Stimulated activated CD4-positive, alpha-beta T cell treated with anti-CD3 and anti-CD28 coated beads, TNF-alpha, amount 100 ng/mL, for 1 hour (primary cell): ENCODE measurements at regions not wholly inside any gene's neighbourhood (a gene's known extent, or its start where the extent isn't known, plus 50 kb on each side); places are given as distances from the start of the nearest gene placed in this dataset.
A peak's percentile ranks its signal among the peaks of the same experiment; 100 is the strongest.

Experiments
- DNase-seq, 3 donors: peaks; one replicate each; pipeline ENCODE4 v3.0.0-alpha.2; 2020; ENCODE audit warnings: low read depth in 3 of 3, low spot score in 1 of 3

DNA sequence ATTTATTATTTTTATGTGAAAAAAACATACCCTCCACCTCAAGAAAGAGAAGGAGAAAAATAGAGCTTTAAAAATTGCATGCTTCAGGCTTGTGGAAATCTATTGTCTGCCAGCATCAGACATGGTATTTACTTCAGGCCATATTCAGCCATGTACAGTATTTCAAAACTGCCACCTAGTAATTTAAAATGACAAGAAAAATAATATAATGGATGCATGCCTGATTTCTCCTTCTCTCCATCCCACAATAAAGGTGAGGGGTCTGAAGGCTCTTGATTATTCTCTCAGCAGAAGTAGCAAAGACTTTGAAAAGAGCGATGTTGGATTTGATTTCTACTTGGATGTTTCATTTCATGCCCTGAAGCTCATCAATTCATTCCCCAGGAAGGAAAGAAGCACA is 250.7 kb downstream of the TBC1D4 start:
- no peak for DNase-seq

DNA sequence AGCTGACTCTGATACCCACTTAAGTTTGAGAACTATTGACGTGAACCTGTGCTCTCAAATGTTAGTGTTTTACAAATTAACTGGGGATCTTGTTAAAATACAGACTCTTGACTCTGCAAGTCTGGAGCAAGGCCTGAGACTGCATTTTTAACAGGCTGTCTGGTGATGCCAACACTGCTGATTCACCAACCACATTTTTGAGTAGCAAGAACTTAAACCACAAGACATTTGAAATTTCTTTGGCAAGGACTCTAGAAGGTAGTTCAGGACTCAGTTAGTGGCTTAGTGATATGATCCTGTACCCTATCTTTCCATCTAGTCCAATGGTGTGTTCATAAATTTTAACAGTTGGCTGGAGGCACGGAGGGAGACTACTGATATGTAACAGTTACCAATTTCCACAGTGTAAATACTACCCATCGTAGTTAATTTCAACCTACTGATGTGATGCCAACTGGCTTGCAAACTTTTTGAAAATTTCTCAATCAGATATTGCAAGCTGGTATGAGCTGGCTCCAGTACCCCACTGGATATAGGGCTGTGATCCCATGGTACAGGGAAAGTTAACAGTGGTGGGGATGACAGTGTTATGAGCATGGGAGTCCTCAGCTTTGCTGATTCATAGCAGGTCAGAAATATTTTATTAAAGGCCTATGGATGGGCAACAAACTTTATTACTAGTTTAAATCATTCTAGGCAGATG is 255.1 kb downstream of the TBC1D4 start:
- DNase-seq = no peak

DNA sequence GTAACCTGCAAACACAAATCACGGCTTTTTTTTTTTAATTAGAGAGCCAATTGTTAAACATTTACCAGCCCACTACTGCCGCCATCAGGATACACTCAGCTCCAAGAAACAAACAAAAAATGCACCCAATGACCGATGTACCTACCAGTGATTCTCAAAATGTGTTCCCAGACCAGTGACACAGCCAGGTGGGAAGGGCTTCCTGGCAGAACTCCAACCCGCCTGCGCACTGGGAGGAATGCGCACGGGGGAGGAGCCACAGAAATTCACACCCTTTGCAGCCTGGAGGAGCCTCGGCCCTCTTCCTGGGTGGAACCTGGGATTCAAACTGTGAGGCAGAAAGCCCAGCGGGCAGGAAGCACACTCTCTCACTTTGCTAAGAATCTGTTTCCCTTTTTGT is 255.9 kb downstream of the TBC1D4 start:
- no peak for DNase-seq

DNA sequence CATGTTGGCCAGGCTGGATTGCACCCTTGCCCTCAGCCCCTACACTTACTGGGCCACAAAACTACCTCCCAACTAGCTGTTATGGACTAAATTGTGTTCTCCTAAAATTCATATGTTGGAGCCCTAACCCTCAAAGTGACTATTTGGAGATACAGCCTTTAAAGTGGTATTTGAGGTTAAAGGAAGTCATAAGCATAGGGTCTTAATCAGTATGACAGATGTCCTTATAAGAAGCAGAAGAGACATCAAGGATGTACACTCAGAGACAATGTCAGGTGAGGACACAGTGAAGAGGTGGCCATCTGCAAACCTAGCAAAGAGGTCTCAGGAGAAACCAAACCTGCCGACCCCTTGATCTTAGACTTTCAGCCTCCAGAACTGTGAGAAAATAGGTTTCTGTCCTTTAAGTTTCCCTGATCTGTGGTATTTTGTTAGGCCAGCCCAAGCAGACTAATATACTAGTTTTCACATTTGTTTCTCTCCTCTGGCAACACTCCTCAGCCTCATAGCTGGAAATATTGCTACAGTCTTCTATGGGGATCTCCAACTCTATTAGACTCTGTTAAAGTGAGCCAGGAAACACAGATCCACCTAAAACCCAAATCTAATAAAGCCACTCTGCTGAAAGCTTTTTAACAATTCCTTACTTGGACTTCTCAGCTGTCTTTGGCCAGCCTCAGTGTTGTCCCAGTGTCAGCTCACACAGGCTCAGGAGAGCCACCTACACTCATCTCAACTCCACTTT is 256.5 kb downstream of the TBC1D4 start:
- no peak for DNase-seq

DNA sequence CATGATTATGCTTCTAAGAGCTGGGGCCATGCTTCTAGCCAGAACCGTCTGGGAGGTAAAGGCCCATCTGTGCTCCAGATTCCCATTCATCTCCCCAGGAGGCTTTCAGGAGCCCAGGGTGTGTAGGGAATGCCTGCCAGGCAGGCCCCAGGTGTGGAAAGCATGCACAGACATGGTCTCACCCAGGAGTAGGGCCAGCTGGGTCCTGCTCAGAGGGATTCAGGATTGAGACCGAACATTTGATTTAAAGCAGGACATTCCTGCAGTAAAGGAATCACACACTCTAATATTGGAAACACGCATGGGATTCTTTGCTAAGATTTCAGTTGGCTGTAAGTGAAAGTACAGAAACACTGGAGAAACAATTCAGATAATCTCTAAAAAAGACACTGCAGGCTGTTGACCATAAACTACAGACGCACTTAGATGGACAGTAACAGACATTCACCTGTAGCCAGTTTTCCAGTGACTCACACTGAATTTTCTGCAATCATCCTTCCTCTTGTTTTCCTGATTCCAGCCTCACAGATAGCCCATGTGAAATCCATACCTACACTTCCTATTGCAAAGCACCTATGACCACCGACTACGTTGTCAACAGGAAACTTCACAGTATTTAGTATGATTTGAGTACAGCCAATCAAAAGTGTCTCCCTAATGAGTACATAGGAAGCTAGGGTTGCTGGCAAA is 257.8 kb downstream of the TBC1D4 start:
- no peak for DNase-seq

DNA sequence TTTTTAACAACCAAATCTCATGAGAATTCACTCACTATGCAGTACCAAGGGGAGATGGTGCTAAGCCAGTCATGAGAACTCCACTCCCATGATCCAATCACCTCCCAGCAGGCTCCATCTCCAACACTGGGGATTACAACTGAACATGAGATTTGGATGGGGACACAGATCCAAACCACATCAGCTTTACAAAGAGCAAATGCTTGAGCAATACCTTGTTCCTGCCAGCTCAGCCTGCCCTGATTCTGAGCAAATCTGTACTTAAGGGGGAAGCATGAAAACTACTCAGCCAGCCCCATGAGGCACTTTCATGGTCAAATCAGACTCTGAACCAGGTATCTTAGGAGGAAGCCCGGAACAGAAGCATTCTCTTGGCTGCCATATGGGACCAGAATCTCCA is 259.9 kb downstream of the TBC1D4 start:
- no peak for DNase-seq

DNA sequence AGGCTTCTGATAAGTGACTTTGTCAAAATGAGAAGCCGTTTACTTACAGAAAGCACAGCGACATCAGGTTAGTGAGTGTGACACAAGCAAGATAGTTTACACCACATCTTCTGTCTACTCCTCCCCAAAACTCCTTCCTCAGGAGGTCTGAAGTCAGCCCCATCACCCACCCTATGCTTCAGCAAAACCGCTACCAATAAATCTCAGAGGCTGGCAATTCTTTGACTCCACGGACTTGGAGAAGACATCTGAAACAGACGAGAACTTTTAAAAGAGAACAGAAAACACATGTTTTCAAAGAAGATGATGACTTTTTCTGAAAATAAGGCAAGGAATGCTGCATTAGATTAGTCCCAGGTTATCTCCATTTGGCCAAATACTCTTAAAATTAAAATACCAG is 261.1 kb downstream of the TBC1D4 start:
- DNase-seq = no peak

DNA sequence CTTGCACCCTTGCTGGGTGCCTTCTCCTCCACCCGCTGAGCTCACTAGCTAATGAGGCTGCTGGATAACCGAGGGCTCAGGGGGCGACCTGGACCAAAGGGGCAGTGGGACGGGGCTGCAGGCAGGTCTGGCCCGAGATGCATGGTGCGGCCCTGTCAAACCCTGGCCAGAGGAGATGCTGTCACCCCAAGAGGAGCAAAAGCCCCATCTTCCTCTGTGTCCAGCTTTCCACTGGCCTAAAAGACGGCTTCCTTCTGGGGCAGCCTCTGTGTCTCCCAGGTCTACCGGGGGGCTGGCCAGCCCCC is 261.8 kb downstream of the TBC1D4 start:
- DNase-seq = no peak

DNA sequence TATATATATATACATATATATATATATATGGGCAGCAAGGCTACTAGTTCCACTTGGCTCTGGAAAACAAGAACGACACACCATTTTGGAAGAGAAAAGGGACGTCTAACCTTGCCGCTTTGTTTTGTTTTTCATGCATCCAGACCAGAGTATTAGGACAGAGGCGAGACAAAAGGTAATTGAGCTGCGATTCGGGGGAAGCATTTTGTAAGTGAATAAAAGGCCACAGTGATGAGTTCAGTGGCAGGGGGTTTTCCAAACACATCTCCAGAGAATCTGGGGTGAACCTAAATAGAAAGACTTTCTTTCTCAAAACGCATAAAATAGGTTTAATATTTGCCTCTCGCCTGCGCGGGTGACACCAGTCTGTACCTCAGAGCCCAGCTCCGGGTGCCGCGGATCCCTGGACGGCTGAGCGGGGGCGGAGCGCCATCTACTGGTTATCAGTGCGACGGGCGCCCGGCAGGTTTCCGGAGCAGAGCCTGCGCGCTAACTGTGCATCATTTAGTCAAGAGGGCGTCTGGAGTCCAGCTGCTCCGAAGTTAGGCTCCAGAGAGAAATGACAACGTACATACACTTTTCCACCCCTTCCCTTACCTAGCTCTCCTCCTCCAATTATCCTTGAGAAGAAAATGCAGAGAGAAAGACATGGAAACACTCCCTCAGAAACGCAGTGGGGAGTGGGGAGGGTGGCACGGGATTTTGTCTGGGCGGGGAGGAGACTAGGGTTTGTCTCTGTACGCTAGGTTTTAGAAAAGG is 262.3 kb downstream of the TBC1D4 start:
- peak; percentile 51 to 86 (median 74) for DNase-seq

DNA sequence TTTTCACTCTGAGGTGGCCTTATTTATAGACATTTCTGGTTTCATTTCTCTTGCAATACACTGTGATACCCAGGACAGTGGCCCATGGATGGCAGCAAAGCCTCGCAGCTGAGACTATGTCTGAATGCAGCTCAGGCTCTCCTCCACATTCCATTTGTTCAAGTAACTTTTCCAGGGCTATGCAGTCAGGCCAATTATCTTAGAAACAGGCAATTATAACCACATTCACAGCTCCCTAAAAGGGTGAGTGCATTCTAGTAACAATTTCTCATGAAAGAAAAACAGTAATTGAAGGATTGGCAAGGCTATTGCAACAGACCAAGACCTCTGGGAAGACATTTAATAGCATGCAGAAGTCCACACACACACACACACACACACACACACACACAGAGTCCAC is 264.0 kb downstream of the TBC1D4 start:
- DNase-seq = no peak

DNA sequence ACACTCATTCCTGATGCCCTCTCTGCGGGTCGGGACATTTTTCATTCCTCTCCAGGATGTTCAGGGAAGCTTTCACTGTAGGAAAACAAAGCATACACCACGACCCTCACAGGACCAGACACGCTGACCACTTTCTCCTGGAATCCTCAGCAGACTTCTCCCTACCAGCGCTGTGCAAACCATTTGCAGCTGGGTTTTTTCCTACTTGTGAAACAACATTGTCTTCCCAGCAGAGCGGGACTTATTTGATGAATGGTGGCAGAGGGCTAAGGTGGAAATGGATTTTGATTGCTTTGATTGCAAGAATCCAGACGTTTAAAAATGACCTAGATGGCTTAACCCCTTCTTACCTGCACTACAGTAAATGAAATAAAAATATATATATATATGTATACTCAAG is 265.9 kb downstream of the TBC1D4 start:
- DNase-seq = no peak

DNA sequence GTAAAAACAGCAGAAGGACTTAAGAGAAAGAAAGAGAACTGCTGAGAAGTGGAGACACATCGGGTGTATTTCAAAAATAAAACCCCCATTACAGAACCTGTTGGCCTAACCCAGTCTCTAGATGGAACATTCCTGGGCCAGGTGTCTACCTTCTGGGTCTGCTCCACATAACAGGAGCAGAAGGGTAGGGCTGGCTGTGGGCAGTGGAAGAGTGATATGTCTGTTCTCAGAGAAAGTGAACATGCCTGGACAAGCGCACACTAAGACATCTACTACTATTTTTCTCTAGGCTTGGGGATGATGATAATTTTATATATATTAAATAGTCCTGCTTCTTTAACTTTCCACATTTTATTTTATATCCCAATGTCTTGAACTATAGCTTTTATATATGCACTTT is 267.1 kb downstream of the TBC1D4 start:
- DNase-seq = no peak

DNA sequence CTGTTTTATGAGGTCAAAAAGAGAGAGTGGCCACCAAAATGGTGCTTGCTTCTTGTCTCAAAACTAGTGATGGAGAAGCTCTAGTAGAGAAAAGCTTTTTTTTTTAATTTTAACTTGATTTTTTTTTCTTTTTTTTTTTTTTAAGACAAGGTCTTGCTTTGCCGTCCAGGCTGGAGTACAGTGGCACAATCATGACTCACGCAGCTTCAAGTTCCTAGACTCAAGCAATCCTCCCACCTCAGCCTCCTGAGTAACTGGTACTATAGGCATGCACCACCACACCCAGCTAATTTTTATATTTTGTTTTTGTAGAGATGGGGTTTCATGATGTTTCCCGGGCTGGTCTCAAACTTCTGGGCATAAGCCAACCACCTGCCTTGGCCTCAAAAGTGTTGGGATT is 279.0 kb downstream of the TBC1D4 start:
- no peak for DNase-seq

DNA sequence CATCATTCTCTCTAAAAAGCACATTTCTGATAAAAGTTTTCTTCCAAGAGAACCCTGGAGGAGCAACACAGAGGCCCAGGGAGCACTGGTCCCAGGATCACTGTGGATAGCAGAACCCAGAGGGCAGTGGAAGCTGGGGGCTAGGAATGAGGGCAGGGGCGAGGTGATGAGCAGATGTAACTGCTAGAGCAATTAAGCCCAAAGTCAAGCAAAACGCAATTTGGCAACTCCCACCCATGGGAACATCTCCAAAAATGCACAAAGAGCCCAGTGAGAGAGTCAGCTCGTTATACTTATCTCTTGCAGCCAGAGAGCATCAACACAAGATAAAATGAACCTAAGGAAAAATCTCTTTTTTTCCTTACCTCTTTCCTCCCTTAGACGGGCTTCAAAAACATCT is 284.2 kb downstream of the TBC1D4 start:
- no peak for DNase-seq

DNA sequence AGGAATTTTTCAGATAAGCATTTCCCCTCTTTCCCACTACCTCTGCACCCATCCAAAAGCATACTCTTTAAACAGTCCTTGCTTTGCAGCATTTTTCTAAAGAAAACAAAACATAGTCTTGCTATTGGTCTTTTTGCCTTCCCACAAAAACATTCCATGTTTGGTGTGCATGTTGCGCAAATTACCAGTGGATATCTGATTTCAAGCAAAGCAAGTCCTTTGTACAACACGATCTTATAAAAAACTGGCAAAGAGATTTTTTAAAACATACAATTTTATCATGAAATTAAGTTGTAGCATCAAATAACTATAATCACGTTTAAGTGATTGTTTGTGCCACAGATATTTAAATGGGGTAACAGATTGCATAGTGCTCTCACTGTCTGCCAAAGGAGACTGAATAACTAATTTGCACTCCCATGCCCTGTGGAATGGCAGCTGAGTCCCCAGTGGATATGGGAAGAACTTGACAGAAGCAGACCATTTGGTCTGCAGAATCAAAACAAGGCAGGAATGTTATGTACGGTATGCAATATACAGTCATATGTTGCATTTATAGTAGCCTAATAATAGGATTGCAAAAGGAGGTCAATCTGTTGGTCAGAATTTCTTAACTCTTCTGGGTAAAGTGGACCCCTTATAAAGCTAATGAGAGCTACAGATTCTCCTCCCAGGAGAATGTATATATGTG is 285.7 kb downstream of the TBC1D4 start:
- no peak for DNase-seq

DNA sequence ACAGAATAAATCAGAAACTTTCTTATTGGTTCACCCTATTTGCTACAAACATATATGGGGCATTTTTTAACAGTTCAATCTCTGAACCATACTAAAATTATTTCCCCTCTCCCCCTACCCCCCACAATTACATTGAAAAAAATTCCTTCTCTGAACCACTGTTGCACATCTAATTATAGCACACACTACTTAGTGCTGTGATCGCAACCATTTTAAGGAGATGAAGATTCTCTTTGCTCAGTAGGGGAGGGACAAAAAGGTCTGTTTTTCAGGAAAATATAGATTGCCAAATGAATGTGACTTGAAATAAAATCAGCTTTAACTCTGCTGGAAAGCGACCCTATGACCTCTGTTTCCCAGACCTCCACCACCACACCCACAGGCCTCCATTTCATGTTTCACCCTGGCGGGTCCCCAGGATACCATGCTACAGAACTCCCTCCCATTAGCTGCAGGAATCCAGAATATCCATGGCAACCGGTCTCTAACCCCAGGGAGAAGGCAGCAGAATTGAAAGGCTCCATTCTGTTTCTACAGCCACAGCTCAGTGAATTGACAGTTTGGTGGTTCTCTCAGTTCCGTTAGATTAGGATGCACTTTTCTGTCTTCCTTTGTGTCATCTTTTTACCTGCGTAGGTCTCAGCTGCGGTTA is 286.3 kb downstream of the TBC1D4 start:
- DNase-seq = no peak

DNA sequence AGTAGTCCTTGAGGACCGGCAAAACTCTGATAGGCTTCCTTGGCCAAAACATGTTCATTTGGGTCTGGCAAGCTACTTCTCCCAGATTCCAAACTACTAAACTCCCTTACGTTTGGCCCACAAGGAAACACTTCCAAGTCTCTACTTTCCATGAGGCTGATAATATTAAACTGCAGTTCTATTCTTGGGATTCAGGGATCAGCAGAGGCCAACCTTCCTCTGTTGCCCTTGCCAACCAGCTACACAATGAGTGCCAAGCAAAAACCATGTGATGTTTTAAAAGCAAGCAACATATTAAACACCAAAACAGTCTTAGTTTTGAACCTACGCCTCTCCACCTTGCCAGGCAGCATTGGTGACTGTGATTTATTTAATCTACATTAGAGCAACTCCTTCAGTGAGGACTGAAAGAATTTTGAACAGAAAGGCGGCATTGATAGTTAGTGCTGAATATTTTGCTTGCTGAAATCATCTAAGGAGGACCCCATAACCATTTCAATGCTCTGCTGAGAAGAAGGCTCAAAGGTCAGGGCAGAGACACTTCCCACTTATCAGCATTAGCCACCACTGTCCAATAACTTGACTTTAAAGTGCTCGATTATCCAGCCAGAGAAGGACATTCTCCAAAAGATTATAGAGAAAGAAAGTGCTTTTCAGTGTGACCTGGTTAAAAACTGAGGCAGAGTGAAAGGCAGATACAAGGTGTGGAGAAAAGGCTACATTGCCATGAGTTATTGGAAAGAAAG is 287.1 kb downstream of the TBC1D4 start:
- DNase-seq = no peak

DNA sequence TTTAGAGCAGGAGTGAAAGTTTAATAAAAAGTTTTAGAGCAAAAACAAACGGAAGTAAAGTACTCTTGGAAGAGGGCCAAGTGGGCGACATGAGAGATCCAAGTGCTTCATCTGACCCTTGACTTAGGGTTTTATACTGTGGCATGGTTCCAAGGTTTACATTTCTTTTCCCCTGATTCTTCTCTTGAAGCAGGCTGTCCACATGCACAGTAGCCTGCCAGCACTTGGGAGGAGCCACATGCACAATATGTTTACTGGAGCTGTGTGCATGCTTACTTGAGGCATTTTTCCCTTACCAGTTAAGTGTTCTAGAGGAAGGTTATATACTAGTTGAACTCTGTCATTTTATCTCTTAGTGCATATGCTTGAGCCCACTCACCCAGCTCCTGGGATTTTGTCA is 295.6 kb downstream of the TBC1D4 start:
- no peak for DNase-seq

DNA sequence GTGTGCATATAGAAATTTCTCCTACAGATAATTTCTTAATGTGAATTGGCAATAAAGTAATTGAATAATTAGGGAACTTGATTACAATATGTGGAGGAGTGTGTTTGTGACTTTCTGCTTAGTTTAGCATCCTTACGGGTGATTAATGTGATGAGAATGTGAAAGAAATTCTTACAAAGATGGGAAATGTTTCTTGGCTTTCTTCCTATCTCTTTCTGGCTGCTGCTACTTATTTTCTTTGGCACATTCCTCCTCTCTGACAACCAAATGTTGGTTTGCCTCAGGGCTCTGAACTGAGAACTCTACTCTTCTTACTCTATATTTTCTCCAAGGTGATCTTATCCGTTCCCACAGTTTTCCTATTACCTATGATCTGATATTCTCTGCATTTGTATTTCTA is 300.1 kb downstream of the TBC1D4 start:
- DNase-seq = no peak
